ENCODE measurements at regions not wholly inside any gene's neighbourhood (a gene's known extent, or its start where the extent isn't known, plus 50 kb on each side); places are given as distances from the start of the nearest gene placed in this dataset.

GRCh38 chr2:107398683-107399082, 428.0 kb upstream of the RGPD4 start:
- no peak for TF ChIP-seq CTCF (IDR thresholded peaks at IDR 0.05)
- TF ChIP-seq POLR2AphosphoS5 (IDR thresholded peaks at IDR 0.05) = no peak

Data from upper lobe of left lung (tissue), 4 donors.